ENCODE measurements at regions not wholly inside any gene's neighbourhood (a gene's known extent, or its start where the extent isn't known, plus 50 kb on each side); places are given as distances from the start of the nearest gene placed in this dataset.
"Not testable (repeated sequence)": the region's sequence is repeated elsewhere in the genome, so short reads cannot be mapped to it uniquely, and the experiment has no call there.

DNA sequence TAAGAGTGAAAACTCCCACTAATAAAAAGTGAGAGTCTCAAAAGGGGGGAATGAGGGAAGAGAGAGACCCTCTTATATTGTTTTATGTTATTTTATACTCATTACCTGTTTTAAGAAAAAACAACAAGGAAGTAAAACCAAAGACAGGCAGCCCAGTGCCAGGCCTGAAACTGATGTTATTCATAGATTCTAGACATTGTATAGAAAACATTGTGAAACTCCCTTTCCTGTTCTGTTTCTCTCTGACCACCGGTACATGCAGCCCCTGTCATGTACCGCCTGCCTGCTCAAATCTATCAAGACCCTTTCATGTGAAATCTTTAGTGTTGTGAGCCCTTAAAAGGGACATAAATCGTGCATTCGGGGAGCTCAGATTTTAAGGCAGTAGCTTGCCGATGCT is 216.4 kb upstream of the CNTN3 start:
- FAIRE-seq = not testable (repeated sequence)

DNA sequence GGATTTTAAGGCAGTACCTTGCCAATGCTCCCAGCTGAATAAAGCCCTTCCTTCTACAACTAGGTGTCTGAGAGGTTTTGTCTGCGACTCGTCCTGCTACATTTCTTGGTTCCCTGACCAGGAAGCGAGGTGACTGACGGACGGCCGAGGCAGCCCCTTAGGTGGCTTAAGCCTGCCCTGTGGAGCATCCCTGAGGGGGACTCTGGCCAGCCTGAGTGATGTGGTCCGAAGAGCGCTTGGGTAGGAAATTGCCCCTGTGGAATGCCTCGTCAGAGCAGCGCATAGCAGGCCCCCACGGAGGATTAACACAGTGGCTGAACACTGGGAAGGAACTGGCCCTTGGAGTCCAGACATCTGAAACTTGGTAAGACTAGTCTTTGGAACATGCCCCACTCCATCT is 210.9 kb upstream of the CNTN3 start:
- not testable (repeated sequence) for FAIRE-seq

DNA sequence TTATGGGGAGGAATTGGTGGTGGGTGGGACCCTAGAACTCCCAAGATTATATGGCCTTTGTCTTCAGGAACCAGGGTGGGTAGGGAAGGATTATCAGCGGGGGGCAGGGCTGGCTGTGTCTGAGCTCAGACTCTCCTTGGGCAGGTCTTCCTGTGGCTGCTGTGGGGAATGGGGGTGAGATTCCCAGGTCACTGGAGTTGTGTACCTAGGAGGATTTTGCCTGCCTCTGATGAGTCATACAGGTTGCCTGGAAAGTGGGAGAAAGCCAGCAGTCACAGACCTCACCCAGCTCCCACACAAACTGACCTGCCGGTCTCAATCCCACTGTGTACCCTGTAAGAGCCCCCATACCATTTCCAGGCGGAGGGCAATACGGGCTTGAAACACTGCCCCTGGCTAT is 209.9 kb upstream of the CNTN3 start:
- no peak for FAIRE-seq

DNA sequence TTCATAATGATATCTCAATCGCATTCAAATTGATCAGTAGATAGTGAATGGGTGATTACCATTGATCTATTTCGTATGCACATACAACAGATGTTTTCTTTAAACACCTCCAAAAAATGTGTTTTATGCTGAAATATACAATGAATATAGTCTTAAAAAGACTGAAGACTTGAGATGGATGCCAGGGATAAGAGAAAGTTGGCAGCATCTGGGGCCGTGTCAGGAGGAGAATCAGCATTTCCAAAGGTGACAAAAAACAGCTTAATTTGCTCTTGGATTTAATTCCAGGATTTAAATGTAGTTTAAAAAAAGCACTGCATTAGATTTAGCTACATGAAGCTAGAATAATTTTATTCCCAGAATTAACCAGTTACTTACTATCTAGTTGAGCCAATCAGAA is 199.7 kb upstream of the CNTN3 start:
- no peak for FAIRE-seq

DNA sequence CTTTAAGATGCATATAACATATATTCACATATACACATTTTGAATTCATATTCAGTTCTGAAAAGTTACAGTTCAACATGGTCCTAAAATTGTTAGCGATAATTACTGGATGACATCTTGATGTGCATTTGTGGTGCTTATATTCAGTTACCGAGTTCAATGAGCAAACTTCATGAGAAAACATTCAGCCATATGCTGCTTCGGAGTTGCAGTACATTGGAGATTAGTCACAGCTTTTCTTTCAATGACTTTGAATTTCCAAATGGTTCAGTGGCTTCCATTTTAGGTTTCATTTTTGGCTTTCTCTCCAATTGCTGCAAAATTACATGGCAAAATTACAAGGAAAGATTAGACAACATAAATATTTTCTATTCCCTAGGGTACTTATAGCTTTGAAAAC is 198.3 kb upstream of the CNTN3 start:
- no peak for FAIRE-seq

GRCh38 chr3:74808506-74809275 is 194.2 kb upstream of the CNTN3 start:
- no peak for FAIRE-seq

DNA sequence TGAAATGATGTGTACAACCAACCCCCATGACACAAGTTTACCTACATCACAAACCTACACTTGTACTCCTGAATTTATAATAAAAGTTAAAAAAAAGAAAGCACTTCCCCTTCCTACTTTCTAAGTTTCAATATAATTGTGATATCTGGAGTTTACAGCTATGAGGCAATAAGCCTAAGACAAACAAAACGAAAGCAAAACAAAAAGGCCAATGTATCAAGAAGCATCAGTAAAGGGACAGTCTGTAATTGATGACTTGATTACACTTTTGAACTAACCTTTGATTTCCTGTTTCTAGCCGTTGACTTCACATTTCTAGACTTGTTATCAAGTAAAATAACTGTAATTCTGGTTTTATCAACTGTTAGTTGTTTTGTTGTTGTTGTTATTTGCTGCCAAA is 187.5 kb upstream of the CNTN3 start:
- no peak for FAIRE-seq

GRCh38 chr3:74789111-74789510 is 174.7 kb upstream of the CNTN3 start:
- FAIRE-seq = no peak

GRCh38 chr3:74787011-74787410 is 172.6 kb upstream of the CNTN3 start:
- FAIRE-seq = no peak

GRCh38 chr3:74771401-74771800 is 156.9 kb upstream of the CNTN3 start:
- no peak for FAIRE-seq

DNA sequence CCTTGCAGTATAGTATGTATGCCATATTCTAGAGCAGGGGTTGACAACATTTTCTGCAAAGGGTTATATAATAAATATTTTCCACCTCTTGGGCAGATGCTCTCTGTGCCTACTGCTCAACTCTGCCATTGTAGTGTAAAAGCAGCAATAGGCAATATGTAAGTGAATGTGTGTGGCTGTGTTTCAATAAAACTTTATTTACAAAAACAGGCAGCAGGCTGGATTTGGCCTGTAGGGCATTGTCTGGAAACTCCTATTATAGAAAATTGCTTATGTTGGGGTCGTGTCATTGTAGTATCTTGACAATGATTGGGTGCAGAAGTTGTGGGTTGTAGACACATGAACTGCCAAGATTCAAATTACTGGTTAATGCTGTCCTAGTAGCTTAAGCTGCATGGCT is 153.6 kb upstream of the CNTN3 start:
- no peak for FAIRE-seq

- no peak for FAIRE-seq
These were observed 151.9 kb upstream of the CNTN3 start for GRCh38 chr3:74766405-74766804.

DNA sequence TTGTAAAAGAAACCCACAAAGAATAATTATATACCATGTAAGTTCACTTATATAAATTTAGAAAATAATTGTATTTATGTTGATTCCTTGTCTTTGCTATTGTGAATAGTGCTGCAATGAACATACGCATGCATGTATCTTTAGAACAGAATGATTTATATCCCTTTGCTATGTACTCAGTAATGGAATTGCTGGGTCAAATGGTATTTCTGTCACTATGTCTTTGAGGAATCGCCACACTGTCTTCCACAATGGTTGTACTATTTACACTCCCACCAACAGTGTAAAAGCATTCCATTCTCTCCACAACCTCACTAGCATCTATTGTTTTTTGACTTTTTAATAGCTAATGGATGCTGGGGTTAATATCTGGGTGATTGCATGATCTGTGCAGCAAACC is 149.4 kb upstream of the CNTN3 start:
- no peak for FAIRE-seq

- no peak for FAIRE-seq
These were observed 142.2 kb upstream of the CNTN3 start for GRCh38 chr3:74756674-74757073.

DNA sequence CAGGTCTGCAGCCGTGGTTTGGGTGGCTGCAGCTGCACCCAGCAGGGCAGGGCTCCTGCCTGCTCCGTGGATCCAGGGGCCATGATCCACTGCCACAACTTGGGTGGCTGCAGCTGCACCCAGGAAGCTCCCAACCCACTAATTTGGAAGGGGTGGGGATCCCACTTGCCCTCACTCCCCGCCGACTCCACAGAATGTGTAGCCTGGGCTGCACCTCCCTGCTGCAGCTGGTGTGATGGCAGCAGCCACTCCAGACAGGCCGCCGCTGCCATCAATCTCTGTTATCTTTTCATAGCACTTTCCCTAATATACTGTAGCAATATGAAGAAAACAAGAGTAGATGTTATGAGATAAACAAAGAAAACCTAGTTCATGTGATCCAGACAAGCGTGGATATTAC is 137.8 kb upstream of the CNTN3 start:
- FAIRE-seq = no peak

DNA sequence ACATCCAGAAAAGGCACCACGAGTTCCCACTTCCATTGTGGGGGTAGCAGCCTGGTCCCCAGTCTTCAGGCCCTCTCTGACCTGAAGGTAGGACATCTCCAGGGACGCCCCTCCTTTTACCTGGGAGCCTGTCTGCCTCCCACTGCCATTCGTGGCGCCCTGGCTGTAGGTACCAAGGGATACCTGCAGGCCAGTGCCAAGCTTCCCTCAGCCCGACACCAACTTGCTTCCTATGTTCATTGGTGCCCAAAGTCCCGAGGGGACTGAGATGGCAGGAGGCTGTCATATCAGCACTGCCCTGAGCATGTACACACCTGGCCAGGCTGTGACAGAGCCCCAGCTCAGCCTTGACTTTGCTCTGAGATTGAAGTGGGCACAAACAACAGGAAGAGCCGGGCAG is 137.3 kb upstream of the CNTN3 start:
- FAIRE-seq = no peak

GRCh38 chr3:74750901-74751300 is 136.4 kb upstream of the CNTN3 start:
- no peak for FAIRE-seq

- FAIRE-seq = no peak
These were observed 124.8 kb upstream of the CNTN3 start for GRCh38 chr3:74739242-74739641.

GRCh38 chr3:74722211-74722610 is 107.8 kb upstream of the CNTN3 start:
- no peak for FAIRE-seq

- FAIRE-seq = no peak
These were observed 99.5 kb upstream of the CNTN3 start for GRCh38 chr3:74713977-74714376.

DNA sequence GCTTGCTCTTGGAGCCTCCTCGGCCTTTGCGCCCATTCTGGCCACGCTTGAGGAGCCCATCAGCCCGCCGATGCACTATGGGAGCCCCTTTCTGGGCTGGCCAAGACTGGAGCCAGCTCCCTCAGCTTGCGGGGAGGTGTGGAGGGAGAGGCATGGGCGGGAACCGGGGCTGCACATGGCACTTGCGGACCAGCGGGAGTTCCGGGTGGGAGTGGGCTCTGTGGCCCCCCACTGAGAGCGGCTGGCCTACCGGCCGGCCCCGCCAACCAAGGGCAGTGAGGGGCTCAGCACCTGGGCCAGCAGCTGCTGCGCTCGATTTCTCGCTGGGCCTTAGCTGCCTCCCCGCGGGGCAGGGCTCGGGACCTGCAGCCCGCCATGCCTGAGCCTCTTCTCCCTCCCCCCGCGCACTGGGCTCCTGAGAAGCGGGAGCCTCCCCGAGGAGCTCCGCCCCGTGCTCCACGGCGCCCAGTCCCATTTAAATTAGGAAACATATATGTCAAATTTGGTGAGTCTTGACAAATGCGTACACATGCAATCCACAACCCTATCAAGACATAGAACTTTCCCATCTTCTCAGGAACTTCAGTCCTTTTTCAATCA is 97.6 kb upstream of the CNTN3 start:
- no peak for FAIRE-seq

- no peak for FAIRE-seq
These were observed 95.5 kb upstream of the CNTN3 start for GRCh38 chr3:74709951-74710350.

GRCh38 chr3:74693696-74694393 is 79.4 kb upstream of the CNTN3 start:
- FAIRE-seq = no peak

- FAIRE-seq = no peak
These were observed 78.8 kb upstream of the CNTN3 start for GRCh38 chr3:74693251-74693650.

Data from A204.1 (cell line).